SJCRH30 (cell line): ENCODE measurements at regions not wholly inside any gene's neighbourhood (a gene's known extent, or its start where the extent isn't known, plus 50 kb on each side); places are given as distances from the start of the nearest gene placed in this dataset.

Experiments used
- DNase-seq, 2 experiments: peaks; one replicate each; pipeline ENCODE4 v3.0.0-alpha.2; 2015 to 2020
- H3K27ac ChIP-seq: fragments of 250-450 bp; sonication (Bioruptor Pico); 2 replicates; pipeline ENCODE4 v1.5.1; 2020; ENCODE audit warnings: mild to moderate bottlenecking, moderate library complexity
- H3K27me3 ChIP-seq: fragments of 250-450 bp; sonication (Bioruptor Pico); 2 replicates; pipeline ENCODE4 v1.5.1; 2020; ENCODE audit warnings: mild to moderate bottlenecking, moderate library complexity
- H3K36me3 ChIP-seq: fragments of 250-450 bp; sonication (Bioruptor Pico); 2 replicates; pipeline ENCODE4 v1.5.1; 2020; ENCODE audit warnings: mild to moderate bottlenecking, moderate library complexity
- H3K4me1 ChIP-seq: fragments of 250-450 bp; sonication (Bioruptor Pico); 2 replicates; pipeline ENCODE4 v1.5.1; 2020; ENCODE audit warnings: mild to moderate bottlenecking, moderate library complexity
- H3K4me3 ChIP-seq: fragments of 250-450 bp; sonication (Bioruptor Pico); 2 replicates; pipeline ENCODE4 v1.5.1; 2020; ENCODE audit warnings: mild to moderate bottlenecking, moderate library complexity
- H3K9me3 ChIP-seq: fragments of 250-450 bp; sonication (Bioruptor Pico); replicated peaks from 2 replicates; pipeline ENCODE4 v1.5.1; 2020; ENCODE audit warnings: mild to moderate bottlenecking, moderate library complexity

DNA sequence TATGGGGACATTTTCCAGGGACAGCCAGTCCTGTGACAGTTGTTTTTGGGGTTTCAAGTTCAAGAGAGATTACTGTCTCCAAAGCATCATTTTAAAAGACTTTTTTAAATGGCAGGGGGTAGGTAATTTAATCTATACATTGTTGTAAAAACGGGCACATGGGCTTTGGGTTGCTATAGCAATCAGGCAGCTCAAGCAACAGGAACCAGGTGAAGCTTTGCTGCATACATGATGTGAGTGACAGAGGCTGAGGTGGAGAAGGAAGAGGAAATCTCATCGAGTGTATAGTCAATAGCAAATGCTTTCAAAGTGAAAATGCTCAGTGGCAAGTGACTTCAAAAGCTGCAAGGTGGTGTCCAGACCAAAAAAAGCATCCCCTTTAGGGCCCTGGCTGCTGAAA, 277.4 kb upstream of the JAG1 start:
- DNase-seq: no peak

DNA sequence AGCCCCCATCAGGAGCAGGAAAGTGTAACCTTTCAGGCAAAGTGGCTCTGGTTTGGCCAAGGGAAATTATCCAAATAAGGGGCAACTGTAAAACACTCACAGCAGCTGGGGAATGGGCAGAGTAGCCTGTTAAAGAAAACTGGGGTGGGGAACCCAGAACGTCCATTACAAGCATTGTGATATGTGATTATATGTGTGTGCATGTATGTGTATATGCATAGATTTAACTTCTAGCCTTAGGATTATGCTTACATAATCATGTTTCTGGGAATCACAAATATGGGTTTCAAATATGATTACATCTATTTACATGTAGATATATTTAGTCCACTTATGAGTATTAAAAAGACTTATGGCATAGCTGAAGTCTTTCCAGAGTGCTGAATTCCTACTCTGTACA, 278.1 kb upstream of the JAG1 start:
- H3K36me3 ChIP-seq: no peaks in the 10 kb centered on the region
- H3K27me3 ChIP-seq: no peaks in the 10 kb centered on the region
- no peaks in the 10 kb centered on the region for H3K4me1 ChIP-seq
- no peak overlapping the region for H3K4me3 ChIP-seq
- H3K27ac ChIP-seq: no peak overlapping the region
- H3K9me3 ChIP-seq: no peaks in the 10 kb centered on the region
- no peak for DNase-seq

More for the DNA sequence above, 277.4 kb upstream of the JAG1 start:
- H3K4me3 ChIP-seq: no peak overlapping the region
- H3K36me3 ChIP-seq: no peaks in the 10 kb centered on the region
- H3K9me3 ChIP-seq: no peaks in the 10 kb centered on the region
- H3K27me3 ChIP-seq: no peaks in the 10 kb centered on the region
- no peak overlapping the region for H3K27ac ChIP-seq
- H3K4me1 ChIP-seq: no peaks in the 10 kb centered on the region

DNA sequence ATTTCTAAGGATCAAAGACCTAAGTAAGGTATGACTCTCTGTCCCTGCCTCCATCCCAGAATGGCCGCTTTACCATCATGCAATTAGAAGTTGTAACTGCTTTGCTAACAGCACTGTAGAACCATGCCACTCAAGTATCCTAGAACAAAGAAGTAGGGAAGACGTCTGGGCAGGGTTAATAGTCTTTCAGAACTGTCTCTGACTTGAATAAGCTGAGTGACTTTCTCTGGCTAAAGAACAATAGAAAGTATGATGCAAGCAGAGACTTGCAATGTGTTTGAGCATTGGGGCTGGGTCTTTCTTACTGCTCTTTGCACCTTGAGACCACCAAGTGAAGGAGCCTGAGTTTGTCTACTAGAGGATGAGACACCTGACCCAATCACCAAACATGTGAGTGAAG, 279.6 kb upstream of the JAG1 start:
- Histone ChIP-seq H3K9me3 (no peaks in the 10 kb centered on the region), H3K4me1 (no peaks in the 10 kb centered on the region), H3K27me3 (no peaks in the 10 kb centered on the region), H3K27ac (no peak overlapping the region), H3K4me3 (no peak overlapping the region), H3K36me3 (no peaks in the 10 kb centered on the region)
- DNase-seq: no peak

DNA sequence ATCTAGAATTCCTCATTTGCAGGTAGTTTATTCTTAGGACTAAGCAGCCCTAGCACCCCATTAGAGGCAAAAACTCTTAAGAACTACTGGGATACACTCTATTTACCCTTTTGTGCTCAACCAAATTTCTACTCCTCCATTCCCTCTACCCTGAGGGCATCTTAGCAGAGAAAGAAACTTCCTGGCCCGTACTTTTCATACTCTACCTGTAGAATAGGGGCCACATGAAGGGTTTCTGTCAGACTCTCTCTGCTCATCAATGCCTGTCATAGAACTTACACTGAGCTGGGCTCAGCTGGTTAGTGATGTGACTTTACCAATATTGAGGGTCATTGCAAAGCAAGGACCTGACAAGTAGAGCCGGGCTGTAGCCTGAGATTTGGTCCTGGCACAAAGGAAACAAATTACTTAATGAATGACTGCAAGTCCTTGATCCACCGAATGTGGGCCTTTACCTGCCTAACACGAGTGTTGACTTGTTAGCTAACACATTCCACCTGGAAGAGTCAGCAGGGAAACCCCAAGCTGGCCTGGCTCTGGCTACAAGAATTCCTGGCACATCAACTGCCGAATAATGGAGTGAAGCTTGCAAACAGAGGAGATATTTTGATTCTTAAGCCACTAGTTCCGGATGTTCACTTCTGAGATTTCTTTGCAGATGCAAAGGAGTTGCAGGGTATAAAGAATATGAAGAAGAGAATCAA, 280.5 kb upstream of the JAG1 start:
- Histone ChIP-seq H3K4me1 (no peaks in the 10 kb centered on the region), H3K27ac (no peak overlapping the region), H3K4me3 (no peak overlapping the region), H3K36me3 (no peaks in the 10 kb centered on the region), H3K9me3 (no peaks in the 10 kb centered on the region), H3K27me3 (no peaks in the 10 kb centered on the region)
- DNase-seq: no peak

DNA sequence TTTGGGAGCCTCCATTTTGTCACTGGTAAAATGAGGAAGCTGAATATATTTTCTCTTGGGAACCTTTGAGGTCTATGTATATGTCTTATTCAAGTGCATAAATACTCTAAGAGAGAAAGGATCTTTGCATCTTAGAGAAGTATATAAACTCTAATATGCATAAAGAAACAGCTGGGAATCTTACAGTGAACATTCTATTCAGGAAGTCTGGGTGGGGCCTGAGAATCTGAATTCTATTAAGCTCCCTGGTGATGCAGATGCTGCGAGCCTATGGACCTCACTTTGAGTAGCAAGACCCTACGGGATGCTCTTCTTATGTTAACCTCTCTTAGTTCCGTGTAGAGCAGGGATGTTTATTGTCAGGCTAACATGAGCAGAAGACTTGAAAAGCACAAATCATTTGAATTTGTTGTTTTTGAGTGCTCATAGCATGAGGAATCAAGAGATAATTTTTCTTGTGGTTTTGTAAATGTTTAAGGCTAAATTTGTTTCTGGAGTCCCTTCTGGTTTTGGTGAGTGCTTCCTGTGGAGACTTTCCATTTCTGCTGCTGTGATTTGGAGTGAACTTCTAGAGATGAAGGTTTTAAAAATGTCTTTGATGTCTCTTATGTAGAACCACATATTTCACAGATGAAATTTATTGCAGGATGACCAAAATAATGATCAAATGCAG, 281.2 kb upstream of the JAG1 start:
- no peak for DNase-seq
- no peaks in the 10 kb centered on the region for H3K4me1 ChIP-seq
- no peaks in the 10 kb centered on the region for H3K27me3 ChIP-seq
- no peaks in the 10 kb centered on the region for H3K36me3 ChIP-seq
- no peak overlapping the region for H3K27ac ChIP-seq
- H3K9me3 ChIP-seq: no peaks in the 10 kb centered on the region
- no peak overlapping the region for H3K4me3 ChIP-seq

DNA sequence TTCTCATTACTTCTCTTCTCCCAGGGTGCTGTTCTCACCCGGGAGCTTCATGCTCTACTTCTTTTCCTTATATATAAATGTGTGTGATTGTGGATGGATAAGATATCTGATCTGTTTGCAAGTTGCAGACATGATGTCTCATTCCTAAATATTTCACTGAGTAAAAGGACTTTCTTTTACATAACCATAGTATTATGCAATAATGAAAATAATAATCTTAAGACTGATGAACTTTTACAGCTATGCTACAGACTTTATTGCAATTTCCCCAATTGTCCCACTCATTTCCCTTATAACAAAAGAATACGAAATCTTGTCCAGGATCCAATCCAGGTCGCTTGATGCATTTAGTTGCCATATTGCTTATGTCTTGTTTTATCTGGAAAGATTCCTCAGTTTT, 284.5 kb upstream of the JAG1 start:
- DNase-seq: no peak
- Histone ChIP-seq H3K4me3 (no peak overlapping the region), H3K9me3 (no peaks in the 10 kb centered on the region)

DNA sequence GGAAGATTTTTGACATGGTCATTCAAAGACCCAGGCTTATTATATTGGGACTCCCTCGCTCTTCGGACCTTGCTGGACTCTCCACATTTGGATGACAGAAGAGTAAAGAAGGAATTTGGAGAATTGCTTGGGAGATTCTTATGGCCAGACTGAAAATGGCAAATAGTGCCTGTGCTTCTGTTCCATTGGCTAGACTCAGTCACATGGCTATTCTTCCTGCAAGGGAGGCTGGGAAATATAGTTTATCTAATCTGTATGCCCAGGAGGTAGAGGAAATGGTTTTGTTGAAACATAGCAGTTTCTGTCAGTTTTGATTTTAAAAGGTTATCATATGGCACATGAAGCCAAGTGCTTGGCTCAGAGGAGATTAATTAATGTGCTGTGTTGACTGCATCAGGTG, 286.6 kb upstream of the JAG1 start:
- Histone ChIP-seq H3K4me1 (no peaks in the 10 kb centered on the region; the same call in 1 of the 2 replicates), H3K4me3 (no peak overlapping the region), H3K27ac (no peak overlapping the region), H3K27me3 (no peaks in the 10 kb centered on the region), H3K36me3 (no peaks in the 10 kb centered on the region), H3K9me3 (no peaks in the 10 kb centered on the region)
- no peak for DNase-seq

More for the DNA sequence above, 284.5 kb upstream of the JAG1 start:
- Histone ChIP-seq H3K27me3 (no peaks in the 10 kb centered on the region), H3K4me1 (no peaks in the 10 kb centered on the region; the same call in 1 of the 2 replicates), H3K27ac (no peak overlapping the region), H3K36me3 (no peaks in the 10 kb centered on the region)

DNA sequence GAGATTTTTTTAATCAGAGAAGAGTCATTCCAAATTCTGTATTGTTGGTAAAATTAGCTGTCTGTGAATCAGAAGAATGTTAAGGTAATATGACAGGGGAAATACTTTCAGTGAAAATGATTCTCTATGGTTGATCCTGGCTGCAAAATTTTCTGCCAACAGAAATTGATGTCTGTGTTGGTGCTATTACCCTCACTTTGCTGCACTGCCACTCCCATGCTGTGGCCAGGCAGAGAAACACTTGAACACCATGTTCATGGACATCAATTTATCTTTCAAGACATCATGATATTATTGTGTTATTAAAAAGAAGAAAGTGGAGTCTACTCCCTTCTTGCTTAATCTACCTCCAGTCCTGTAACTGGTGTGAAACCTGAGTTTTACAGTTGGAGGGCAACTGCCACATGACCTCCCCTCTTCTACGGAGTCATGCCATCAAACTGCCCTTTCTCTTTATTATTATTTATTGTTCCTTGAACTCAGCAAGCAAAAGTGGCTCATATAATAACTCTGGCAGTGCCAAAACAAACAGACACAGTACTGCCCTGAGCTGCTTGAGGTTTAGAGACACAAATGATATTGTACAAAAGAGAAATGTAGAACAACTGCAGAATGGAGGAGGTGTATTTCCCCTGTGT, 288.0 kb upstream of the JAG1 start:
- no peaks in the 10 kb centered on the region for H3K27me3 ChIP-seq
- no peak overlapping the region for H3K27ac ChIP-seq
- no peak for DNase-seq
- H3K9me3 ChIP-seq: no peaks in the 10 kb centered on the region
- H3K36me3 ChIP-seq: no peaks in the 10 kb centered on the region
- no peak overlapping the region for H3K4me3 ChIP-seq
- H3K4me1 ChIP-seq: no peaks in the 10 kb centered on the region; the same call in 1 of the 2 replicates

DNA sequence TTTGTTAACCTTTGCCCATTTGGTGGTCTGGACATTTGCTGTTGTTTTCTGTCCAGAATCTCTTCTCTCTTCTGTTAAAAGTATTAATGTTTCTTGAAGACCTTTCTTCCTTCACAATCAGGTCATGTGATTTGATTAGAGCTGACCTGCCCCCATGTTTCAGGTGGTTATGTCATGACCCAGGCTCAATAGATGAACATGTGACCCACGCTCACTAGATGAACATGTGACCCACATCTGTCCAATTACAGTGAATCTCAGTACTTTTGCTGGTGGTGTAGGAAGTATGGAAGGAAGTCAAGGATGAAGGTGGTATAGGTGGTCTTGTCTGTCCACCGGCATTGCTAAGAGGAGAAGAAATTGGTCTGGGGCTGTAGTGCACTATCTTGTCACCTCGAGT, 289.1 kb upstream of the JAG1 start:
- Histone ChIP-seq H3K36me3 (no peaks in the 10 kb centered on the region), H3K27ac (no peak overlapping the region), H3K4me3 (no peak overlapping the region), H3K9me3 (no peaks in the 10 kb centered on the region), H3K27me3 (no peaks in the 10 kb centered on the region), H3K4me1 (no peaks in the 10 kb centered on the region; the same call in 1 of the 2 replicates)
- no peak for DNase-seq

DNA sequence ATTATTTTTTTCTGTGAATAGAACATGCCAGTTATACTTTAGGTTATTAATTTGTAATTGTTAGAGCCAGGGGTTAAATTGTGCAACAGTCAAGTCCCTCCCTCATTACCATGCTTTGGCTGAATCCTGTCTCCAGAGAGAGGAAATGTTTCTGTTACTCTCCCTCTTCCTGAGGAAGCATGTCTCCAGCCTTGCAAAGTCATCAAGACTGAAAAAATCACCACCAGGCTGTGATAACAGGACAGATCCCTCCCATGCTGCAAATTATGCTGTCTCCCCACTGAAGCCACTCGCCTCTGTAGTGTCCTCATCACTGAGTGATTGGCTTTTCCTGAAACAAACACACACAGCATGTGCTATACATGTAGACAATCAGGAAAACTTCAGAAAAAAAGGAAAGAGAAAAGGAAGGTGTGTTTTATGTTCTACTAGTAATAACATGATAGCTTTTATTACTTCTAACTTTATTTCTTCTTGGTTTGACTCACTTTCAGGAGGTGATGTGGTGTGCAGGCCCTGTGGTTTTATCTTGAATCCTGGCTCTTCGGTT, 290.0 kb upstream of the JAG1 start:
- Histone ChIP-seq H3K9me3 (no peaks in the 10 kb centered on the region), H3K4me3 (no peak overlapping the region), H3K27me3 (no peaks in the 10 kb centered on the region), H3K27ac (no peak overlapping the region), H3K4me1 (no peaks in the 10 kb centered on the region; the same call in 1 of the 2 replicates), H3K36me3 (no peaks in the 10 kb centered on the region)
- DNase-seq: no peak

DNA sequence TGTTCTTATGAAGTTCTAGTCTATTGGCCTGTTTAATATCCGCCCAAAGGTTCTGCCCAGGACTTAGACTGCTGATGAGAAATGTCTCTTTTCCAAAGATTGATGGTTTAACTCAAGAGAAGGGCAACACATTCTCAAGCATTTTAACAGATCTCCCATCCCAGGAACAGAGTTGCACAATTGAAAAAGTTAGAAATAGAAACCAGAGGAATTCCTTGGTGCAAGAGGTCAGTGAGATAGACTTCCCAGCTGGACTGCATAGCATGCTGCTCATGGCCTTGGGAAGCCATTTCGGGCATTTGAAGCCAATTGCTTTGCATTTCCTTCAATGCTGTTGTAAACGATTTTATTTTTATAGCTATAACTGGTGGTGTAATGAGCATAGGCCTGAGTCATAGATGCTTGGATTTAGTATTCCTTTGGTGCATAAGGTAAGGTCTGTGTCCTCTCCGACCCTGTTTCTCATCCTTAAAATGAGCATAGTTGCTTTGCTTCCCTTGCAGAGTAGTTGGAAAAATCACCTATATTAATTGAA, 292.2 kb upstream of the JAG1 start:
- no peaks in the 10 kb centered on the region for H3K36me3 ChIP-seq
- H3K4me3 ChIP-seq: no peak overlapping the region
- H3K27me3 ChIP-seq: no peaks in the 10 kb centered on the region
- no peak overlapping the region for H3K27ac ChIP-seq
- H3K9me3 ChIP-seq: no peaks in the 10 kb centered on the region
- H3K4me1 ChIP-seq: no peaks in the 10 kb centered on the region; the same call in 1 of the 2 replicates
- DNase-seq: no peak

DNA sequence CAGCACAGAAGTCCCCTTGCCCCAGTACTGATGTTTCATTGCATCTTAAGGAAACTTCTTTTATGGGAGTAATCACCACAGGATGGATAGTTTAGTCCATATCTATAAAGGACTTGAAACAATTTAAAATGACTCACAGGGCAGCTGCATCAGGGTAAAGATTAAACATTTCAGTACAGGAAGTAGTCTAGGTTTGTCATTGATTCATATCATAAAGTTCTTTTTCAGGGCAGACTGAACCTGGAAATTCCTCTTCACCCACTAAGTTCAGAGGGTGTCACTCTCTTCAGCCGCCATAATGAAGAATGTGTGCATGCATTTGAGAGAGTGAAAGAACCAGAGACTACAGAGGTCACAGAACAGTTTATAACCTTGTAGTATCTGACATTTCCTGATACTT, 296.3 kb upstream of the JAG1 start:
- no peaks in the 10 kb centered on the region; the same call in 1 of the 2 replicates for H3K27me3 ChIP-seq
- H3K27ac ChIP-seq: no peak overlapping the region
- H3K4me1 ChIP-seq: no peaks in the 10 kb centered on the region
- no peak for DNase-seq
- H3K36me3 ChIP-seq: no peaks in the 10 kb centered on the region
- no peak overlapping the region for H3K4me3 ChIP-seq
- H3K9me3 ChIP-seq: no peaks in the 10 kb centered on the region

DNA sequence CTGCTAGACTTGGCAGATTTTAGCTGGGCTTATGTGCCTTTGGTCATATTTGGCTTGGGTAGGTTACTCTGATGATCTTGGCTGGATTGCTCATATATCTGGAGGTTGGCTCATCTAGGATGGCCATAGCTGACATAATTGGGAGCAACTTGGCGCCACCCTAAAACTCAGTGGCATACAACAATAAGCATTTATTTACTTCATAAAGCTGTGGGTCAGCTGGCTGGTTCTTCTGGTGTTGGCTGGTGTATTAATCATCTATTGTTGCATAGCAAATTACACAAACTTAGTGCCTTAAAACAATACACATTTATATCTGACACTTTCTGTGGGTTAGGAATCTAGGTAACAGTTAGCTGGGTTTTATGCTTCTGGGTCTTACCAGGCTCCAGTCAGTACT, 297.3 kb upstream of the JAG1 start:
- Histone ChIP-seq H3K27ac (no peak overlapping the region), H3K27me3 (no peaks in the 10 kb centered on the region; the same call in 1 of the 2 replicates), H3K4me3 (no peak overlapping the region), H3K36me3 (no peaks in the 10 kb centered on the region), H3K4me1 (no peaks in the 10 kb centered on the region), H3K9me3 (no peaks in the 10 kb centered on the region)
- no peak for DNase-seq

DNA sequence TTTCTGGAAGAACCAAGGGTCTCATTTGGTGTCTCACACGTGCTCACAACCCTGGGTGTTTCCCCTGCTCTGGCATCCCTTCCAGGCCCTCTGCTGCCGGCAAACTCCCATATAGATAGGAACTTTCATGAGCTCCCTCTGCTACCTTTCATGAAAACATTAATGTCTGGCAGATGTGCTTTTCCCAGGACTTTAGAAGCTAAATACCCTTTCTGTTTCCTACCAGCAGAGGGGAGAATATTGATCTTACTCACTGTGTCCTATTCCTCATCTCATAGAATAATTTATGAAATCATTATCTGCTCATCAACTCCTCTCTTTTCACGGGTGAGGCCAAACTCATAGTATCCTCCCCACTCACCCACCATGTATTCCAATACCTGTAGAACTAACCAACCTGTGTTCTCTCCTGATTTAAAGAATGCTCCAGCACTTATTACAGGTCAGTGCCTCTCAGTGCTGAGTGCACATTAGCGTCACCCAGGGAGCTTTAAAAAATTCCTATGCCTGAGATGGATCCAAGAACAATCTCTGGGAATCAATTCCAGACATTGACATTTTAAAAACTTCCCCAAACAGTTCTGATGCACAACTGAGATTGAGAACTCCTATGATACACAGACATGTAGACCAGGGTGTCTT, 298.5 kb upstream of the JAG1 start:
- H3K4me1 ChIP-seq: no peaks in the 10 kb centered on the region
- H3K4me3 ChIP-seq: no peak overlapping the region
- DNase-seq: no peak
- H3K27me3 ChIP-seq: no peaks in the 10 kb centered on the region; the same call in 1 of the 2 replicates
- H3K27ac ChIP-seq: no peak overlapping the region
- no peaks in the 10 kb centered on the region for H3K36me3 ChIP-seq
- no peaks in the 10 kb centered on the region for H3K9me3 ChIP-seq
